CD4-positive, alpha-beta T cell treated with Interleukin-21 for 1 hour (primary cell): ENCODE measurements at regions not wholly inside any gene's neighbourhood (a gene's known extent, or its start where the extent isn't known, plus 50 kb on each side); places are given as distances from the start of the nearest gene placed in this dataset.
"Not testable (repeated sequence)": the region's sequence is repeated elsewhere in the genome, so short reads cannot be mapped to it uniquely, and the experiment has no call there.

Source experiments
- DNase-seq: peaks from one replicate; pipeline ENCODE4 v3.0.0-alpha.2; 2020

- no peak for DNase-seq
Measured at GRCh38 chr7:33792547-33793105, 112.7 kb upstream of the BMPER start.

- DNase-seq, result no peak
Measured at GRCh38 chr7:33793616-33794015, 111.7 kb upstream of the BMPER start.

- DNase-seq, result no peak
Measured at GRCh38 chr7:33794419-33794818, 110.9 kb upstream of the BMPER start.

GRCh38 chr7:33794959-33795358 is 110.4 kb upstream of the BMPER start:
- DNase-seq, result no peak

- DNase-seq, result no peak
Measured at GRCh38 chr7:33796538-33796937, 108.8 kb upstream of the BMPER start.

GRCh38 chr7:33797512-33797911 is 107.8 kb upstream of the BMPER start:
- not testable (repeated sequence) for DNase-seq

- no peak for DNase-seq
Measured at GRCh38 chr7:33798686-33799325, 106.5 kb upstream of the BMPER start.

- no peak for DNase-seq
Measured at GRCh38 chr7:33799766-33800165, 105.6 kb upstream of the BMPER start.

GRCh38 chr7:33802600-33802999 is 102.7 kb upstream of the BMPER start:
- DNase-seq, result no peak

- no peak for DNase-seq
Measured at GRCh38 chr7:33804140-33804660, 101.1 kb upstream of the BMPER start.

GRCh38 chr7:33805630-33806233 is 99.6 kb upstream of the BMPER start:
- DNase-seq, result no peak

GRCh38 chr7:33806298-33807154 is 98.8 kb upstream of the BMPER start:
- DNase-seq, result no peak

- no peak for DNase-seq
Measured at GRCh38 chr7:33807155-33807530, 98.2 kb upstream of the BMPER start.

GRCh38 chr7:33807779-33808482 is 97.4 kb upstream of the BMPER start:
- no peak for DNase-seq

GRCh38 chr7:33809228-33809627 is 96.1 kb upstream of the BMPER start:
- DNase-seq, result no peak

GRCh38 chr7:33810356-33810755 is 95.0 kb upstream of the BMPER start:
- DNase-seq, result no peak

- DNase-seq, result no peak
Measured at GRCh38 chr7:33813331-33813730, 92.0 kb upstream of the BMPER start.

- DNase-seq, result no peak
Measured at GRCh38 chr7:33814400-33814799, 90.9 kb upstream of the BMPER start.

- no peak for DNase-seq
Measured at GRCh38 chr7:33814936-33815335, 90.4 kb upstream of the BMPER start.

- no peak for DNase-seq
Measured at GRCh38 chr7:33815336-33815735, 90.0 kb upstream of the BMPER start.

- DNase-seq, result no peak
Measured at GRCh38 chr7:33816106-33816505, 89.2 kb upstream of the BMPER start.

- DNase-seq, result no peak
Measured at GRCh38 chr7:33819658-33820057, 85.7 kb upstream of the BMPER start.

GRCh38 chr7:33820206-33820605 is 85.1 kb upstream of the BMPER start:
- no peak for DNase-seq
